IPS-11a (cell line): ENCODE measurements at regions not wholly inside any gene's neighbourhood (a gene's known extent, or its start where the extent isn't known, plus 50 kb on each side); places are given as distances from the start of the nearest gene placed in this dataset.
"Not testable (repeated sequence)": the region's sequence is repeated elsewhere in the genome, so short reads cannot be mapped to it uniquely, and the experiment has no call there.

ENCODE experiments used
- H3K4me3 ChIP-seq: one replicate; pipeline ENCODE4 v1.5.1; 2013; ENCODE audit warnings: low read depth, low read length, control low read depth

GRCh38 chr1:38198099-38198498, 151.5 kb upstream of the POU3F1 start:
- H3K4me3 ChIP-seq = no peak overlapping the region

- no peak overlapping the region for H3K4me3 ChIP-seq
Measured at GRCh38 chr1:38197312-38198061, 150.9 kb upstream of the POU3F1 start.

GRCh38 chr1:38194472-38194871, 147.9 kb upstream of the POU3F1 start:
- no peak overlapping the region for H3K4me3 ChIP-seq

GRCh38 chr1:38193040-38193439, 146.4 kb upstream of the POU3F1 start:
- no peak overlapping the region for H3K4me3 ChIP-seq

GRCh38 chr1:38191461-38191860, 144.9 kb upstream of the POU3F1 start:
- H3K4me3 ChIP-seq = no peak overlapping the region

GRCh38 chr1:38190983-38191382, 144.4 kb upstream of the POU3F1 start:
- no peak overlapping the region for H3K4me3 ChIP-seq

- no peak overlapping the region for H3K4me3 ChIP-seq
Measured at GRCh38 chr1:38187552-38187951, 141.0 kb upstream of the POU3F1 start.

GRCh38 chr1:38186566-38186965, 140.0 kb upstream of the POU3F1 start:
- no peak overlapping the region for H3K4me3 ChIP-seq

GRCh38 chr1:38185913-38186312, 139.3 kb upstream of the POU3F1 start:
- no peak overlapping the region for H3K4me3 ChIP-seq

GRCh38 chr1:38183747-38184146, 137.2 kb upstream of the POU3F1 start:
- H3K4me3 ChIP-seq = no peak overlapping the region

- H3K4me3 ChIP-seq = no peak overlapping the region
Measured at GRCh38 chr1:38183096-38183495, 136.5 kb upstream of the POU3F1 start.

GRCh38 chr1:38180388-38180787, 133.8 kb upstream of the POU3F1 start:
- not testable (repeated sequence) for H3K4me3 ChIP-seq

GRCh38 chr1:38179483-38179882, 132.9 kb upstream of the POU3F1 start:
- no peak overlapping the region for H3K4me3 ChIP-seq

- H3K4me3 ChIP-seq = no peak overlapping the region
Measured at GRCh38 chr1:38178216-38178615, 131.6 kb upstream of the POU3F1 start.

GRCh38 chr1:38175121-38175520, 128.5 kb upstream of the POU3F1 start:
- no peak overlapping the region for H3K4me3 ChIP-seq

GRCh38 chr1:38173848-38174247, 127.3 kb upstream of the POU3F1 start:
- no peak overlapping the region for H3K4me3 ChIP-seq

GRCh38 chr1:38173157-38173831, 126.7 kb upstream of the POU3F1 start:
- H3K4me3 ChIP-seq = no peak overlapping the region

GRCh38 chr1:38169121-38169520, 122.5 kb upstream of the POU3F1 start:
- no peak overlapping the region for H3K4me3 ChIP-seq

- H3K4me3 ChIP-seq = no peak overlapping the region
Measured at GRCh38 chr1:38168365-38168764, 121.8 kb upstream of the POU3F1 start.

- no peak overlapping the region for H3K4me3 ChIP-seq
Measured at GRCh38 chr1:38166461-38166860, 119.9 kb upstream of the POU3F1 start.

- H3K4me3 ChIP-seq = no peak overlapping the region
Measured at GRCh38 chr1:38153778-38154470, 107.3 kb upstream of the POU3F1 start.
